ENCODE measurements at regions not wholly inside any gene's neighbourhood (a gene's known extent, or its start where the extent isn't known, plus 50 kb on each side); places are given as distances from the start of the nearest gene placed in this dataset.

GRCh38 chr13:27847669-27848068 is 55.4 kb downstream of the GSX1 start:
- no peak for DNase-seq

GRCh38 chr13:27851096-27851850 is 59.0 kb downstream of the GSX1 start:
- no peak for DNase-seq

- no peak for DNase-seq
Observed at GRCh38 chr13:27852491-27852890, 60.2 kb downstream of the GSX1 start.

GRCh38 chr13:27853335-27853734 is 61.1 kb downstream of the GSX1 start:
- no peak for DNase-seq

- no peak for DNase-seq
Observed at GRCh38 chr13:27853861-27854260, 61.6 kb downstream of the GSX1 start.

GRCh38 chr13:27854606-27855005 is 62.3 kb downstream of the GSX1 start:
- no peak for DNase-seq

GRCh38 chr13:27855381-27855780 is 63.1 kb downstream of the GSX1 start:
- DNase-seq: no peak

GRCh38 chr13:27857282-27857681 is 62.5 kb upstream of the PDX1 start:
- DNase-seq: no peak

GRCh38 chr13:27858046-27858445 is 61.8 kb upstream of the PDX1 start:
- DNase-seq: no peak

GRCh38 chr13:27860743-27861142 is 59.1 kb upstream of the PDX1 start:
- DNase-seq: no peak

- no peak for DNase-seq
Observed at GRCh38 chr13:27861165-27861564, 58.6 kb upstream of the PDX1 start.

- peak; percentile 8 for DNase-seq
Observed at GRCh38 chr13:27868641-27869435, 51.0 kb upstream of the PDX1 start.

GRCh38 chr13:27869436-27870095 is 50.2 kb upstream of the PDX1 start:
- DNase-seq: no peak
